ENCODE measurements at regions not wholly inside any gene's neighbourhood (a gene's known extent, or its start where the extent isn't known, plus 50 kb on each side); places are given as distances from the start of the nearest gene placed in this dataset.

DNA sequence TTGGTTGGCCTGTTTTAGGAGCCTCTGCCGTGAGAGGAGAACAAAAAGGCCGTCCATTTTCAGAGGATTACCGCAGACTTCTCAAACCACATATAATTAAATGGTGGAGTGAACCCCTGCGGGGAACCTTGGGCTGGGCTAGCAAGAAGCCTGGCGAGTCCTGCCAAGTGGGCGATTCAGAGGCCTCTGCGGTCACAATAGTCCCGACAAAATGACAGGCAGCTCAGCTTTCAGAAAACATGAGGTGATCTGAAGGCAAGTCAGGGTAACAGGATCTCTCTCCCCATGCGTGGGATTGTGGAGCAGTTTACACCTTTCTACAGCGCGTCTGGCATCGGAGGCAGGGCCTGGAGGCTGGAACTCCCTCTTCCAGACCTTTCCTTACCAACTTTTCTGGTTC is 134.8 kb downstream of the ASB7 start:
- peaks cover 16% of the 10 kb centered on the region for H3K4me1 ChIP-seq
- TF ChIP-seq CTCF (IDR thresholded peaks at IDR 0.05) (no peak), POLR2AphosphoS5 (IDR thresholded peaks at IDR 0.05; ENCODE audit: insufficient read depth in 1 of 2, low read depth in 1 of 2) (no peak), POLR2A (IDR thresholded peaks at IDR 0.05) (no peak)

DNA sequence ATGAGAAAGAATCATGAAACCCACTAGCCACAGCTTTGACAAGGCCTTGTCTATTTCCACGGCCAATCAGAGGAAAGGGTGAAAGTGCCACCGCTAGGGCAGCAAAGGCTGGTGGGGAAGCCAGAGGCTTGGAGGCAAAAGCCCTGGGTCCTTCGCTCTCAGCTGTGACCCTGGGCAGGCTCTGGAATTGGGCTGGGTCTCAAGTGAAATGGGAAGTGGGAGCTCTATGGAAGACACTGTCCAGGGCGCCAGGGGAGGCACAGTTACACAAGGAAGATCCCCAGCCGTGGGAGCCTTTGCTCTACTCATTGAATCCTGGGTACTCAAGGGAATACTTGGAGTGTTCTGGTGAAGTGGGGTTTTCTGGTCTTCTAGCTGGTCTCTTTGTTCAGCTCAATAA is 136.2 kb downstream of the ASB7 start:
- DNase-seq (ENCODE audit: extremely low spot score in 2 of 2), result no peak
- intact Hi-C loops (cut with DNase I), result no loop called here
- Histone ChIP-seq H3K9me3 (no peaks in the 10 kb centered on the region), H3K27ac (no peak overlapping the region), H3K4me3 (no peak overlapping the region), H3K36me3 (no peaks in the 10 kb centered on the region), H3K27me3 (no peaks in the 10 kb centered on the region), H3K4me1 (peaks cover 2% of the 10 kb centered on the region)
- TF ChIP-seq POLR2A (IDR thresholded peaks at IDR 0.05) (no peak), CTCF (IDR thresholded peaks at IDR 0.05) (no peak), POLR2AphosphoS5 (IDR thresholded peaks at IDR 0.05; ENCODE audit: insufficient read depth in 1 of 2, low read depth in 1 of 2) (no peak)

More for the DNA sequence above, 134.8 kb downstream of the ASB7 start:
- Histone ChIP-seq H3K4me3 (no peak overlapping the region), H3K27ac (no peak overlapping the region), H3K27me3 (no peaks in the 10 kb centered on the region), H3K36me3 (no peaks in the 10 kb centered on the region), H3K9me3 (no peaks in the 10 kb centered on the region)
- intact Hi-C loops (cut with DNase I), result no loop called here
- no peak for DNase-seq (ENCODE audit: extremely low spot score in 2 of 2)

GRCh38 chr15:100740138-100740537 is 137.7 kb downstream of the ASB7 start:
- no peak for TF ChIP-seq CTCF (IDR thresholded peaks at IDR 0.05)
- TF ChIP-seq POLR2A (IDR thresholded peaks at IDR 0.05), result no peak
- no peak for TF ChIP-seq POLR2AphosphoS5 (IDR thresholded peaks at IDR 0.05; ENCODE audit: insufficient read depth in 1 of 2, low read depth in 1 of 2)
- intact Hi-C loops (cut with DNase I), result no loop called here
- DNase-seq (ENCODE audit: extremely low spot score in 2 of 2), result no peak
- H3K27ac ChIP-seq, result no peak overlapping the region
- no peak overlapping the region for H3K4me3 ChIP-seq
- no peaks in the 10 kb centered on the region for H3K4me1 ChIP-seq
- no peaks in the 10 kb centered on the region for H3K36me3 ChIP-seq
- H3K9me3 ChIP-seq, result no peaks in the 10 kb centered on the region
- H3K27me3 ChIP-seq, result no peaks in the 10 kb centered on the region

- H3K27ac ChIP-seq, result no peak overlapping the region
- H3K4me3 ChIP-seq, result no peak overlapping the region
- H3K36me3 ChIP-seq, result no peaks in the 10 kb centered on the region
- intact Hi-C loops (cut with DNase I), result no loop called here
- no peak for TF ChIP-seq CTCF (IDR thresholded peaks at IDR 0.05)
- TF ChIP-seq POLR2AphosphoS5 (IDR thresholded peaks at IDR 0.05; ENCODE audit: insufficient read depth in 1 of 2, low read depth in 1 of 2), result no peak
- no peak for TF ChIP-seq POLR2A (IDR thresholded peaks at IDR 0.05)
- no peaks in the 10 kb centered on the region for H3K27me3 ChIP-seq
- no peaks in the 10 kb centered on the region for H3K4me1 ChIP-seq
- H3K9me3 ChIP-seq, result no peaks in the 10 kb centered on the region
- DNase-seq (ENCODE audit: extremely low spot score in 2 of 2), result no peak
Observed at GRCh38 chr15:100751585-100751984, 128.0 kb upstream of the ALDH1A3 start.

- no peak overlapping the region for H3K27ac ChIP-seq
- H3K27me3 ChIP-seq, result no peaks in the 10 kb centered on the region
- intact Hi-C loops (cut with DNase I), result no loop called here
- DNase-seq (ENCODE audit: extremely low spot score in 2 of 2), result no peak
- H3K4me1 ChIP-seq, result no peaks in the 10 kb centered on the region
- no peak for TF ChIP-seq POLR2A (IDR thresholded peaks at IDR 0.05)
- no peak for TF ChIP-seq POLR2AphosphoS5 (IDR thresholded peaks at IDR 0.05; ENCODE audit: insufficient read depth in 1 of 2, low read depth in 1 of 2)
- no peak for TF ChIP-seq CTCF (IDR thresholded peaks at IDR 0.05)
- no peaks in the 10 kb centered on the region for H3K9me3 ChIP-seq
- H3K4me3 ChIP-seq, result no peak overlapping the region
- no peaks in the 10 kb centered on the region for H3K36me3 ChIP-seq
Observed at GRCh38 chr15:100753503-100753902, 126.1 kb upstream of the ALDH1A3 start.

Data from vagina (tissue), 2 donors.